NB4 (cell line): ENCODE measurements at regions not wholly inside any gene's neighbourhood (a gene's known extent, or its start where the extent isn't known, plus 50 kb on each side); places are given as distances from the start of the nearest gene placed in this dataset.

ENCODE experiments used
- MYC ChIP-seq: IDR thresholded peaks from 2 replicates; pipeline ENCODE4 v1.6.1; 2011; ENCODE audit warnings: low read depth, low read length
- TF ChIP-seq, protein P1 (sequence below): IDR thresholded peaks from one replicate; pipeline ENCODE4 v1.5.1; 2012; ENCODE audit warnings: low read depth, low read length

DNA sequence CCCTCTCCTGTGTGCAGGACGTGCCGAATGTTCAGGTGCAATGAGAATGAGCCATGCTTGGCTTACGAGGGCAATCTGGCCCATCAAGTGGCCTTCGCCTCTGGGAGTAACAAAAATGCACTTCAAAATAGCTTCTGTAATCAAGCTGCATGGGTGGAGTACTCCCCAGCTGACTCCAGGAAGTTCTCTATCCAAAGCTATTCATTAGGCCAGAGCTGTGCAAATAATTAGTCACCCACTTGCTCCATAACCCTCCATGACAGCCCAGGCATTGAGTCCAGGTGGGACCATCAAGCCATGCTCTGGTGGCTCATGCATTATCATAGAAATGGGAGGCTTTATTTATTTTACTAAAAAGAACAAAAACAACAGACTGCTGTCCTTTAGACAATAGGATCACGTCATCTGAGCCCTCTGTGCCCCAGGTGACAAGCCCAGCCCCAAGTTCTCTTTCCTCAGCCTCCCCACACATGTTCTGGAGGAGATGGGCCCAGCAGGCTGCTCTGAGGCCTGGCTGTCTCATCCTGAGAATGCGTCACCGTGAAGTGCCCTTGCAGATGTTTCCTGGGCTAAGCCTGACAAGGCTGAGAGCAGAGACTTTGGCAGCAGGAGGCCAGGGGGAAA is 244.7 kb downstream of the ETS1 start:
- TF ChIP-seq, protein P1, sequence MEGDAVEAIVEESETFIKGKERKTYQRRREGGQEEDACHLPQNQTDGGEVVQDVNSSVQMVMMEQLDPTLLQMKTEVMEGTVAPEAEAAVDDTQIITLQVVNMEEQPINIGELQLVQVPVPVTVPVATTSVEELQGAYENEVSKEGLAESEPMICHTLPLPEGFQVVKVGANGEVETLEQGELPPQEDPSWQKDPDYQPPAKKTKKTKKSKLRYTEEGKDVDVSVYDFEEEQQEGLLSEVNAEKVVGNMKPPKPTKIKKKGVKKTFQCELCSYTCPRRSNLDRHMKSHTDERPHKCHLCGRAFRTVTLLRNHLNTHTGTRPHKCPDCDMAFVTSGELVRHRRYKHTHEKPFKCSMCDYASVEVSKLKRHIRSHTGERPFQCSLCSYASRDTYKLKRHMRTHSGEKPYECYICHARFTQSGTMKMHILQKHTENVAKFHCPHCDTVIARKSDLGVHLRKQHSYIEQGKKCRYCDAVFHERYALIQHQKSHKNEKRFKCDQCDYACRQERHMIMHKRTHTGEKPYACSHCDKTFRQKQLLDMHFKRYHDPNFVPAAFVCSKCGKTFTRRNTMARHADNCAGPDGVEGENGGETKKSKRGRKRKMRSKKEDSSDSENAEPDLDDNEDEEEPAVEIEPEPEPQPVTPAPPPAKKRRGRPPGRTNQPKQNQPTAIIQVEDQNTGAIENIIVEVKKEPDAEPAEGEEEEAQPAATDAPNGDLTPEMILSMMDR, result no peak
- no peak for TF ChIP-seq MYC
